GM19043 (cell line): ENCODE measurements at regions not wholly inside any gene's neighbourhood (a gene's known extent, or its start where the extent isn't known, plus 50 kb on each side); places are given as distances from the start of the nearest gene placed in this dataset.
"Not testable (repeated sequence)": the region's sequence is repeated elsewhere in the genome, so short reads cannot be mapped to it uniquely, and the experiment has no call there.

Source experiments
- ATAC-seq: cut with Tn5 transposase; IDR thresholded peaks from one replicate; pipeline ENCODE4 v1.9.1; 2021; ENCODE audit warnings: low read depth; ENCODE audit not compliant: unreplicated experiment

DNA sequence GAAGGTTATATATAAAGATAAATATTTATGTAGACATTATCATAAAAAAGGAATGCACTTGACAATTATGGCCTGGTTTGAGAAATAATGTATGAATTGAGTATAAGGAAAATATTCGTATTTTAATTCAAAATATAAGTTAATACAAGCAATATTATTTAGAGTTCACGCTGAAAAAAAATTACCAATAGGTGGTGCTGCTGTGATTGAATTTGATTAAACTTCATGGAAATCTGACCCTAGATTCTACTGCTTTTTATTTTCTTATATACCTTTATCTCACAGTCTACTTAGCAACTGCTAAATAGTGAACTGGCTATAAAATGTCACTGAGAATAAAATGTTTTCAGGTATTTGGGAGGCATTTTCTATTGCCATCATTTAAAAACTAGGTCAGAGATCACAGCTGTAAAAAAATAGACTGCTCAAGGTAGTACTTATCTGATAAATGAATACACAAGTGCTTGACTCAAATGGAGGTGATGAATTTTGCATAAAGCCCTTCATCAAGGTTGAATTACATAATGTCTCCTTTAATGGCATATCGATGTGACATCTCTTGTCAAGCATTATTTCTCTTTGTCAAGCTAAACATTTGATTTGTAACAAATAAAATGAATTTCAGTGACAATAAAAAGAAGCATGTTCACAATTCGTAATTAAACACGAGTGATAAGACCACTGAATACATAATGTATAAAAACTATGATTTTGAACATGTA, 1638.8 kb upstream of the PCDH7 start:
- ATAC-seq: no peak

DNA sequence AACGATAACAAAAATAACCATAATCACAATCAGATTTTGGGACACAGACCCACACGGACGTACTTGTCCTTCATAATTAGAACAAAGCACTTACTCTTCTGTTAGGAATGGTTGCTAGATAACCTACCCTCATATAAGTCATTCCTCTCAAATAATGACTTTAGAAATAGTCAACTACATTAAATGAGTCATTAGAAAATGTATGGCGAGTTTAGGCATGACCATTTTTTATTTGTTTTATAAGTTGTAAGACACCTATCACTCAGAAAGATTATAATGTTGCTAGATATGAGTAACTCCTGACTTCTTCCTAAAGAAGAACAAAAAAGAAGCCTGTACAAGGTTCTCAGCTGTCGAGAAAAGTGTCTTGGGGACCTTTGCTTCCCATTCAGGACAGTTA, 1637.5 kb upstream of the PCDH7 start:
- no peak for ATAC-seq

DNA sequence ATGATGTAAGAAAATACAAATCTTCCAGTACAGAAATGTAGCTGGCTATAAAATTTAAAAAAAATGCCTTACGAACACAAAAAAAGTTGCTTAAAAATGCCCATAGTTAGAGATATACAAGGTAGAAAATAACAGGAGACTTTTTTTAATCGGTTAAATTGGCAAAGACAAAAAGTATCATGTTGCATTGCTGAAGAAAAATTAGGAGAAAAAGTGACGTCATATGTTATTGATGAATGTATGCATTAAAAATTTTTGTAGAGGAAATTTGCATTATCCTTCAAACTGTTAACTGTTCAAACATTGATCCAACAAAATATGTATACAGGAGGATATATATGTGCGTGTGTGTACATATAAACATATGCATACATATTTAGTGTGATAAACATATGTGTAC, 1634.4 kb upstream of the PCDH7 start:
- ATAC-seq: no peak

DNA sequence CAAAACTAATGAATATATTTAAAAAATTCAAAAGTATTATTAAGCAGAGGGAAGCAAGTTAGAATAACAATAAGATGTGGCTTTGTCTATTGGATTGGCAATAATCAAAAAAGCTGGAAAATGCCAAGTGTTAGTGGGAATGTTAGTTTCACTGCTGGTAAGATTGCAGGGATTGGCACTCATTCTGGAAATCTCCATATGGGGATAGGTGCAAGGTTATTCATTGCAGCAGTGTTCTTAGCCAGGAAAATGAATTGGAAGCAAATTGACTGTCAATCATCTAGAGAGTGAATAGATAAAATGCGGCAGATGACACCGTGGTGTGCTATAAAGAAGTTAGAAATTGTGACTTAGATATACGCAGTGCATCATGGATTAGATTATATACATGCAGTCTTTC, 1615.5 kb upstream of the PCDH7 start:
- ATAC-seq: no peak

DNA sequence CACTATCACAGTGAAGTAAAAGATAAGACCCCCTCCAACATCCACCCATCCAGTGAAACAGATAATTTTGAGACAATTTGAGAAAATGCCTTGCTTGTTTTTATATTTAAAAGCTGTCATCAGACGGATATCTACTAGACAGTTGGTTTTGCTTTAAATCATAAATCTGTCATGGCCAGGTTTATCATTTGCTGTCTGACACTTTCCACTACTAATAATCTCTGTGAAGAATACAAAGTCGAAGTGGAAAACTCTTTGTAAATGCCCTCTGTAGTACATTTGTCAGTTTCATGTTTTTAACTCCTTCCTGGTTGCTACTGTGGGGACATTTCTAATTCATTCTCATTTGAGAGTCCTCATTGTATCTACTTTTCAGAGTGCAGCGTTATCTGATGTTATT, 1606.2 kb upstream of the PCDH7 start:
- no peak for ATAC-seq

DNA sequence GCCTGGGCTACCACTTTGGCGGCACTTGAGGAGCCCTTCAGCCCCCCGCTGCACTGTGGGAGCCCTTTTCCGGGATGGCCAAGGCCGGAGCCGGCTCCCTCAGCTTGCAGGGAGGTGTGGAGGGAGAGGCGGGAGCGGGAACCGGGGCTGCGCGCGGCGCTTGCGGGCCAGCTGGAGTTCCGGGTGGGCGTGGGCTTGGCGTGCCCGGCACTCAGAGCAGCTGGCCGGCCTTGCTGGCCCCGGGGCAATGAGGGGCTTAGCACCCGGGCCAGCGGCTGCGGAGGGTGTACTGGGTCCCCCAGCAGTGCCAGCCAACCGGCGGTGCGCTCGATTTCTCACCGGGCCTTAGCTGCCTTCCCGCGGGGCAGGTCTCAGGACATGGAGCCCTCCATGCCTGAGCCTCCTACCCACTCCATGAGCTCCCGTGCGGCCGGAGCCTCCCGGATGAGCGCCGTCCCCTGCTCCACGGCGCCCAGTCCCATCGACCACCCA, 1602.9 kb upstream of the PCDH7 start:
- not testable (repeated sequence) for ATAC-seq

DNA sequence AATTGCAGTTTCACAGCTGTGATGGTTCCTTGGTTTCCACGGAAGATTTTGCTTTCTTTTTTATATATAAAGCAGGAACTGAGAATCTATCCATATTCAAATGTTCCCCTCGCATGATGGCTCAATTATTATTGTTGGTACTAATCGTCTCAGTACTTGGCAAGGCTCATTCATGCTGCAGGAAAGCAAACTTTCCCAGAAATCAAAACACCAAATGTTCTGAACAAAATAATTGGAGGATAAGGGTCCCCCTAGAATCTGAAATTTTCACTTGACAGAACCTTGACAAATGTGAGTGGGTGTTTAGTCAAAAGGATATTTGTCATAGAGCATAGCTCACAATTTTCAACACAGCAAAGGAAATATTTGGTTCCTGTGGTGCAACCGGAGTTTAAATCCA, 1598.6 kb upstream of the PCDH7 start:
- ATAC-seq: no peak

DNA sequence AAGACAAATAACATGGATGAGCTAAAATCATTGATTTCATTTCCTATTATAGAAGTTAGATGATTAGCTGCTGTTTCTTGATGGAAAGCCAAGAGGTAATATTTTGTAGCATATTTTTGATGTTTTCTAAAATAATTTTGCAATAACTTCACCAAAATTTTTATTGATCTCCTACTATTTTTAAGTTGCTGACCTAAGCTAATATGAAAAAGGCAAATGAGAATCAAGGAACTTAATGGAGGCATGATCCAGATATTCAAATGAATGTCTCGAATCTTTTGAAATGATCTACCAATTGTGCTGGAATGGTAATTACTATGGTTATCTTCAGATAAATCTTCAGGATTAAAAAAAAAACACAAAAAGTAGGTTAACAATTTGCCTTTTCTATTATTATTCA, 1591.4 kb upstream of the PCDH7 start:
- ATAC-seq: no peak

DNA sequence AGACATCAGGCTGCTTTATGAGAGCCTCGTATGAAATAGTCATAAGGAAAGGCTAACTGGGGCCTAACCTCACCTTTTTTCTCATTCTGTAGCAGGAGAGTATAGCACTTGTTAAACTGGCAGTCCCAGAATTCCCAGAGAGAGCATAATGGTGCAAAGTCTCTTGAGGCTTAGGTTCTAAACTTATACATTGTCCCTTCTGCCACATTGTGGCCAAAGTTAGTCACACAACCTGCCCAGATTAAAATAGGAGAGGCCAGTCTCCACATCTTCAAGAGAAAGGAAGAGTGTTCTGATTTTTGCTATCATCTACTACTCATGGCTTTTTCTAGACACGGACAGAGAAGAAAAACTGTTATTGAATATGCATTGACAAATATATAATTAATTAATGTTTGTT, 1588.9 kb upstream of the PCDH7 start:
- ATAC-seq: no peak

DNA sequence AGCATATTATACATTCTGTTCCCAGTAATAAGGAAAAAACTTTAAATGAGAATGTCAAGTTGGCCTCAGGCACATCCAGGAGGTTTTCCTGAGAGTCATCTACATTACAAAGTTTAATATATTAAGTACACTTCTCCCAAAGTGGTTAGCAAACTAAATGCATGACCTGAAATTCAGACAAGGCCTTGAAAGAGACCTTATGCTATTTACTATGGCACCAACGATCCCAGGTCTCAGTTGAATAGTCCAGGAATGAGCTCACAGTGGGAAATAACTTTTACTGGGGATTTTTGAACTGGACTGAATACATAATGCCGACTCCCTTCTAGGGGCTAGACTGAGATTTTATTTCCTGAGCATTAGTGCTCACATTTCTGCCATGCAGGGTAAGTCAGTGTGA, 1577.5 kb upstream of the PCDH7 start:
- no peak for ATAC-seq

DNA sequence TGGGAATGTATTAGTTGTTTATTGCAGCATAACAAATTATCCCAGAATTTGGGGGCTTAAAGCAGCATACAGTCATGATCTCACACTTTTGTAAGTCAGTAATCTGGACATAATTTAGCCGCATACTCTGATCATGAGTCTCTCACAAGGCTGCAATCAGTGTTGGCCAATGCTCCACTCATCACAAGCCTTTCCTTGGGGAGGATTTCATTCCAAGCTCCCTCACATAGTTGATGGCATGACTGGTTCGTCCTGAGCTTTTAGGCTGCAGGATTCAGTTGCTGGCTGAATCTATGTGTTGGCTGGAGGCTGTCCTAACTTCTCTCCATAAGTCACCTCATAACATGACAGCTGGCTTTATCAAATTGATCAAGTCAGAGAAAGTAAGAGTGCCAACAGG, 1568.6 kb upstream of the PCDH7 start:
- ATAC-seq: no peak

DNA sequence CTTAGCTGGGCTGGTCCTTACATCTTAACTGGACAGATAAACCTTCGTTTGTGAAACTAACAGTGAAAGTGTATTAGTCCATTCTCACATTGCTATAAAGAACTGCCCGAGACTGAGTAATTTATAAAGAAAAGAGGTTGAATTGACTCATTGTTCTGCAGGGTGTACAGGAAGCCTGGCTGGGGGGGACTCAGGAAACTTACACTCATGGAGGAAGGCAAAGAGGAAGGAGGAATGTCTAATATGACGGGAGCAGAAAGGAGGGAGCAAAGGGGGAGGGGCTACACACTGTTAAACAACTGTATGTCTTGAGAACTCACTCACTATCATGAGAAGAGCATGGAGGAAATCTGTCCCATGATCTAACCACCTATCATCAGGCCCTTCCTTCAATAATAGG, 1566.5 kb upstream of the PCDH7 start:
- no peak for ATAC-seq

DNA sequence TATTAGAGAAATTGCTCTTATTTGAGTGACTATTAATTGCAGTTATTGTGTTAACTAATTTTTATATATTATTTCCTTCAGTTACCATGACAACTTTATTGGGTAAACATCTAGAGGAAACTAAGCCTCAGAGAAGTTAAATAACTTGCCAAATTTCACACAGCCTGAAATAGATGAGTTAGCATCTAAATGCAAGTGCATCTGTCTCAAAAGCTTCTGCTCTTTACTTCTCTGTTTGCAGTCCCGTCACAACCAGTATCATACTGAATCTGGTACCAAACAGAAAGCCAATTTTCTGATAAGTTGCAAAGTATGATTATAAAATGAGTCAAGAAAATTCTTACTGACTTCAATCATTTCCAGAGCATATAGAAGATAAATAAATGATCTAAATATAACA, 1544.9 kb upstream of the PCDH7 start:
- ATAC-seq: no peak

DNA sequence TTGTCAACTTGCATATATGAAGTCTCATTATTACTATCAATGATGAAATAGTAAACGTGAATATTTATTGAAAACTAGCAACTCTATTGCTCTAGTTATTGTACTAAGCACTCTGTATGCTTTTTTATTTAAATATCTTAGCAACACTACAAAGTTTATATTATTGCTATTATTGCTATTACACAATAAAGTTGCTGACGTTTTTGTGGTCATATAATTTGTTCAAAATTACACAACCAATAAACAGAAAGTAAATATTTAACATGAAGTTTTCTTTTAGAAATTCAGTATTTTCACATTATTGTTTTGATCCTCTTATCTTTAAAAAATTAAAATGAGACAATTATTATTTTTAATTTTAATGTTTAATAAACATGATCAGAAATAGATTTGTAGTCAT, 1521.1 kb upstream of the PCDH7 start:
- no peak for ATAC-seq

DNA sequence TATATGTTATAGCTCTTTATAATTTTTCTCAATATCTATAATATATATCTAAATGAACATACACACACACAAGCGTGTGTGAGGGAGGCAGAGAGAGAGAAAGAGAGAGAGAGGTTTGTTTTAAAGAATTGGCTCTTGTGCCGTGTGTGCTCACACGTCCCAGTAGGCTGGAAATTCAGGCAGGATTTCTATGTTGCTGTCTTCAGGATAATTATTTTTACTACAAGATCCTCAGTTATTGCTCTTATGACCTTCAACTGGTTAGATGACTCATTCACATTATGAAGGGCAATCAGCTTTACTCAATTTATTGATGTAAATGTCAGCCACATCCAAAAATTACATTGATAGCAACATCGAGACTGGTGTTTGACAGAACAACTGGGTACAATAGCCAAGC, 1520.7 kb upstream of the PCDH7 start:
- no peak for ATAC-seq

DNA sequence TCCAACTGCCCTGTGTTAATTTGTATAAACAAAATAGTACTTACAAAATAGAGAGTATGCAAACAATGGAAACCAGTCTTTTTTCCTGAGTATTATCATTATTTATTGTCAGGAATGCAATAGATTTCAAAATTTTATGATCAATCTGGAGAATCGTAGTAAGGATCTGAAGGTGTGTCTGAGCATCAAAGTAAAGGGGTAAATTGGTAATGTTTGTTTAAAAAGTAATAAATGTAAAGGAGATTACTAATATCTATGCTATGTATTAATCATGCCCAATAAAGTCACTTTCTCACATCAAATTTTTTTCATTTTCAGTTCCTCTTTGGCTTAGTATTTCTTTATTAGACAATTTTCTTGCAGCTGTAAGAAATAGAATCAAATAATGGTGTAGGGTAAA, 1507.1 kb upstream of the PCDH7 start:
- ATAC-seq: no peak

DNA sequence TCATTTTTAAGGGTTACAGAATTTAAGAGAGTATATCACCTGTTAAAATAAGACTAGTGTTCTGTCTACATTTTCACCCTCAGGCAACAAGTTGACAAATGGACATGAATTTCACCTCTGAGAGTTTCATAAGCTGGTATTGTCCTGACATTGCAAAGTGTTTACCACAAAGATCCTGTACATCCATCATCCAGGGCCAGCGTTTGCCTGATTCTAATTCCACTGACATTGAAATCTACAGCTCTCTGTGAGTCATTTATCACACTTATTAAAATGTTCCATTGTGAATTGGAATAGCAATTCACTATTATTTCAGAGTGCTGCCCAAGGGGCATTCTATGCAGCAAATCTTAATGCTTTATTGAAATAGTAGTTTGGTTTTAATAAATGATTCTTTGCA, 1499.4 kb upstream of the PCDH7 start:
- ATAC-seq: no peak

DNA sequence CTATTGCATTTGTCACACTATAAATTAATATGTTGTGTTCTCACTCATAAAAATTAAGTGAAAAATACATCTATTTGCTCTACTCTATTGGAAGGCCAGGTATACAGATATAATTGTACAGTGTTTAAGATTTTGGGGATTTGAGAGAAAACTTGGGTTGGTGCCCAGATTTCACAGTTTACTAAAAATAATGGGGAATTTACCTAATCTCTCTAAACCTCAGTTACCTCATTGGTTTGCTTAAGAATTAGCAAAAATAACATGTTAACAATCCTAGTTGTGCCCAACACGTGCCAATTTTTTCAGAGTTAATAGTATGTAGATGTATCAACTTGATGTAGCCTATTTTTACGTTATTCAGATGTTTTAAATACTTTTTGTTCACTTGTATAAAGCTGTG, 1495.3 kb upstream of the PCDH7 start:
- no peak for ATAC-seq

DNA sequence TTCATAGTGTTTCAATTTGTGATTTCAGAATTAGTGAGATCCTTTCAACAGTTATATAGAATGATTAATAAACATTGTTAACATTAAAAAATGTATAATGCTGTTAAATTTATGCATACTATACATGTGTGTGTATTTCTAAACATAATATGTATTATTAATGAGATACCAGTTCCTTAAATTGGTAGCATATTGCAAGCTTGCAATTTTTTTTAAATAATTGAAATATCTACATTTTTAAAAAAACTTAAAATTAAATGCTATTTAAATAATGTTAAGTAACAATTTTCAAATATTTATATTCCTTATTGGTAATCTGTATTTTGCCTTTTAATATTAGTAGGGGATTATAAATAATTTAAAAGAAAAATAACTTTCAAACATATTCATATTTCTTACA, 1479.5 kb upstream of the PCDH7 start:
- no peak for ATAC-seq

DNA sequence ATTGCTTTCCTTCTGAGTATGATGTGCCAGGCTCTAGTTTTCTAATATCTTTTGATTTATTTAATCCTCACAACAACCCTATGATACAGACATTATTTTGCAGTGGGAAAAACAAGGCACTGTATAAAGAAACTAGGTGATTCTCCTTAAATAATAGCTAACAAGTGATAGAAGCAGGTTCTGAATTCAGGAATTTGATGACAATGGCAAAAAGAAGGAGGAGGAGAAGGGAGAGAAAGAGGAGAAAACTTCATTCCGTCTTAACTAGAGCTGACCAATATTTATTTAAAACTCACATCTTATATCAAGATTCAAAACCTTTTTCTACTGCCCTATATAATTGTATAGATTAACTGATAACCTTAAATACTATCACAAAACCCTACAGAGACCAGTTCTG, 1477.1 kb upstream of the PCDH7 start:
- no peak for ATAC-seq

DNA sequence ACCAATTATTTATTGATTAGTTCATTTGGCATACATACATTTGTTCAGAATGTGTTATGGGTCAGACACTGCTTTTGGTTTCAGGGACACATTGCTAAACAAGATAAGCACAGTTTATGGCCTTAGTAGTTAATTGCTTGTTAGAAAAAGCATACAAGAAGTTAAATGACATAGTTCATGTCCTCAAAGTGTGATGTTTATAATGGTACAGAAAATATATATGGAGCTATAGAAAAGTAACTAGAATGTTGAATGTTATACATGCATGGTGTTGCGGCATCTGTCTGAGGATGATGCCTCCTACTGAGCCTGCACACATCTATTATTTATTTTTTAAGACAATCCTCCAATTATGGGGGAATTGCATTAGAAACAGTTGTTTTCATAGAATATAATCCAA, 1476.3 kb upstream of the PCDH7 start:
- no peak for ATAC-seq

DNA sequence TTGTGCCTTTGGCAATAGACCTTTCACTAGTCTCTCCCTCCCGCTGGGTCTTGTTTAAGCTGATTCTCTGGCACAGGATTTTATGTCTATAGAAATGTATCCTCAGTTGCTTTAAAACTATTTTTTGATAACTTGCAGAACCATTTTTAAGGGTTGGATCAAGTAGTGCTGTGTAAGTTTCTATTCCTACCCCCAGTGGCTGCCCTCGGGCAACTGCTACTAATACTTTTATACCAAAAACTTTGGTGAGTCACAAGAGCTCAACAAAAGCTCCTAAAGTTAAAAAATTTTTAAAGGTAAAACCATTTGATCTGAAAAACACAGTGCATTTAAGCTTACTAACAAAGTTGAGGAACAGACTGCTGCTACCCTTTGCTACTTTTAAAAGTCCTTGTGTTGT, 1460.6 kb upstream of the PCDH7 start:
- ATAC-seq: no peak

DNA sequence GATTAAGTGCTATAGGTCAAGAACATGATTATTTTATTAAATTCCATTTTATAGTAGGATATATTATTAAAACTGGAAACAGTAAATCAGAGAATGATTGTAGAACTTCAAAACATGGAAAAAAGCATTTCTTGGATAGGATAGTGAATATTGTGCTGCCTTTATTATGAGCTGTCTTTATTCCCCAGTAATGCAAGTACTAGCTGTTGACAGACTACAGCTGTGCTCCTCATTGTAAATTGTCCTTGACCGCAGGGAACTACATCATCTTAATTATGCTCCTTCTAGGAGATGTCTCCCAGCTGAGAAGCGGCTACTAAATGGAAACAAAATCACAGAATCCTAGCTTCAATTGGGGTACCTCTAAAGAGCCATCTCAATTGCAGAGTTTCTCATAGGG, 1457.2 kb upstream of the PCDH7 start:
- no peak for ATAC-seq
